Activated CD4-positive, alpha-beta T cell treated with anti-CD3 and anti-CD28 coated beads, Interleukin-2, amount 10 ng/mL, durations not matched to agents 24 days and 14 days (primary cell): ENCODE measurements at regions not wholly inside any gene's neighbourhood (a gene's known extent, or its start where the extent isn't known, plus 50 kb on each side); places are given as distances from the start of the nearest gene placed in this dataset.
"Not testable (repeated sequence)": the region's sequence is repeated elsewhere in the genome, so short reads cannot be mapped to it uniquely, and the experiment has no call there.

Experiments used
- DNase-seq: peaks from one replicate; pipeline ENCODE4 v3.0.0; 2022
- H3K27ac Mint-ChIP-seq: one replicate; pipeline ENCODE4 v1.8.0; 2022; ENCODE audit warnings: mild to moderate bottlenecking, mixed read lengths
- H3K27me3 Mint-ChIP-seq: one replicate; pipeline ENCODE4 v1.8.0; 2022; ENCODE audit warnings: mixed read lengths
- H3K36me3 Mint-ChIP-seq: one replicate; pipeline ENCODE4 v1.8.0; 2022; ENCODE audit warnings: low read depth, mild to moderate bottlenecking, mixed read lengths
- H3K4me1 Mint-ChIP-seq: one replicate; pipeline ENCODE4 v1.8.0; 2021; ENCODE audit warnings: mixed read lengths
- H3K4me3 Mint-ChIP-seq: one replicate; pipeline ENCODE4 v1.8.0; 2022; ENCODE audit warnings: mild to moderate bottlenecking, moderate library complexity, mixed read lengths
- H3K9me3 Mint-ChIP-seq: one replicate; pipeline ENCODE4 v1.8.0; 2021; ENCODE audit warnings: mixed read lengths
- intact Hi-C: fragments of 100-400 bp; cut with micrococcal nuclease; formaldehyde crosslinking; loops from one replicate; pipeline ENCODE4 v1.15.1; 2023

- H3K27me3 Mint-ChIP-seq: peaks cover 7% of the 10 kb centered on the region
- no peak overlapping the region for H3K4me3 Mint-ChIP-seq
- no peaks in the 10 kb centered on the region for H3K36me3 Mint-ChIP-seq
- intact Hi-C loops: no loop called here
- H3K27ac Mint-ChIP-seq: no peak overlapping the region
- H3K4me1 Mint-ChIP-seq: no peaks in the 10 kb centered on the region
- H3K9me3 Mint-ChIP-seq: no peaks in the 10 kb centered on the region
- no peak for DNase-seq
These were observed 75.7 kb upstream of the PGBD5 start for GRCh38 chr1:230501849-230502248.

DNA sequence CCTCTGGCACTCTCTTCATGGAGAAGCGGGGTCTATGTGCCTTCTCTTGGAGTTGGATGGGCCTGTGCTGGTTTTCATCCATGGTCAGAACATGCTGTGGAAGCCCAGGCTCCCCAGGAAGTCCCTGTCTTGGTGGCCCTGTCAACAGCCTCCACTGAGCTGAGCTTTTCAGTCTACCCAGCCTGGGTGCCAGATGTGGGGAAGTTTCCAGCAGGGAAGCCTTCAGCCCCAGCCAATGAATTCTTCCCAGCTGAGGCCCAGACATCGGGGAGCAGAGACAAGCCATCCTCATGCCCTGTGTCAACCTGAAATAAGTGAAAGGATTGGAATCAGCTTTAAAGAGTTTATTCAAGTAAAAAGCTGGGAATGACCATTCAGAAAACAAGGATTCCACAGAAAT, 75.1 kb upstream of the PGBD5 start:
- peaks cover 7% of the 10 kb centered on the region for H3K27me3 Mint-ChIP-seq
- H3K4me3 Mint-ChIP-seq: no peak overlapping the region
- no peak overlapping the region for H3K27ac Mint-ChIP-seq
- no peaks in the 10 kb centered on the region for H3K4me1 Mint-ChIP-seq
- H3K36me3 Mint-ChIP-seq: no peaks in the 10 kb centered on the region
- intact Hi-C loops: no loop called here
- no peak for DNase-seq
- H3K9me3 Mint-ChIP-seq: no peaks in the 10 kb centered on the region

DNA sequence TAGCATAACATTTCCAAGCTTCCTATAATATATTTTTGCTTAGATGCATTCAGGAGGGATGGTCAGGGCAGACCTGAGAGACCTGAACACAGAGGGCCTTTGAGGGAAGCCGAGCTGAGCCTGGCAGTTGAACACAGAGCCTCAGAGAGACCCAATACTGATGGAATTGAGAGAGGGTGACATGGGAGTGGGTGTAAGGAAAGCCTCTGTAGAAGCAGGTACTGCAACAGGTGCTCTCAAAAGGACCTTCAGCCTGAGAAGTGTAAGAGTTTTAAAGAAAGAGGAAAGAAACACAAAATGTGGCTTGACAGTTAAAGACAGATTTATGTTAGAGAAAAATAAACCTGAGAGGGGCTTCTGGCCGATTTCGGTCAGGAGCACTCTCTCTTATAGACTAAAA, 73.9 kb upstream of the PGBD5 start:
- Mint-ChIP-seq H3K36me3 (no peaks in the 10 kb centered on the region), H3K4me1 (no peaks in the 10 kb centered on the region), H3K9me3 (no peaks in the 10 kb centered on the region), H3K4me3 (no peak overlapping the region), H3K27me3 (peaks cover 3% of the 10 kb centered on the region), H3K27ac (no peak overlapping the region)
- no peak for DNase-seq
- intact Hi-C loops: no loop called here

DNA sequence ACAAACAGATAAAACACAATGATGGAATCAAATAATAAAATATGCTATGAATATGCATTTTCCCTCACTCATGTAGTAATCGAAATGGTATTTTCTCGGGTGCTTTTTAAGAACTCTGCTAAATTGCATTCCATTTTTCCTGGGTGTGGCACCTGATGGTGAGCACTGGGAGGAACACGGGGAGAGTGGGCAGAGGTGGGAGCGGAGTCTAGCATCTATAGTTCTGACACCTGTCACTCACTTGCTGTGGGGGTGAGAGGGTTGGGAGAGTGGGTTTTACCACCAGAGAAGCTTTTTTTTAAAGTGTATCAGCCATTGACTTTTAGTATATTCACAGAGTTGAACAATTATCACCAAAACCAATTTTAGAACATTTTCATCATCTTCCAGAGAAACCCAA, 73.4 kb upstream of the PGBD5 start:
- intact Hi-C loops: no loop called here
- Mint-ChIP-seq H3K9me3 (no peaks in the 10 kb centered on the region), H3K36me3 (no peaks in the 10 kb centered on the region), H3K4me1 (no peaks in the 10 kb centered on the region), H3K27ac (no peak overlapping the region), H3K4me3 (no peak overlapping the region), H3K27me3 (peaks cover 6% of the 10 kb centered on the region)
- no peak for DNase-seq

DNA sequence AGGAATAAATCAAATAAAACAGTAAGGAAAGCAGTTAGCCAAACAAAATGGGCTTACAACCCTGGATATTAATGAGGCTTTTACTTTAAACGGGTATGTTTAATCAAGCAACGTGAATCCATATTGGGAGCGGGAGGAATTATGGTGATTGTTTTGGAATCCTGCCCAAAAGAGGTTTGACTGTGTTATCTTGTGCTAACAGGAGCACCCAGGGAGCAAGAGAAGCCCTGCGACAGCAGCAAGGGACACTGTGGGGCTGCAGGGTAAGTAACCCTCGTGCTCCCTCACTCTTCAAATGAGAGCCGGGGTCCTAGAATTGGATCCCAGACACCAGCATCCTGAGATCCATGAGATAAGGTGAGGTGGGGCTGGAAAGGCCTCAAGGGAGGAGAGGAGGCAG, 72.6 kb upstream of the PGBD5 start:
- DNase-seq: no peak
- Mint-ChIP-seq H3K27me3 (peaks cover 7% of the 10 kb centered on the region), H3K9me3 (no peaks in the 10 kb centered on the region), H3K4me1 (no peaks in the 10 kb centered on the region), H3K4me3 (no peak overlapping the region), H3K36me3 (no peaks in the 10 kb centered on the region), H3K27ac (no peak overlapping the region)
- intact Hi-C loops: no loop called here

- no peaks in the 10 kb centered on the region for H3K4me1 Mint-ChIP-seq
- no peaks in the 10 kb centered on the region for H3K9me3 Mint-ChIP-seq
- peaks cover 14% of the 10 kb centered on the region for H3K27me3 Mint-ChIP-seq
- no peaks in the 10 kb centered on the region for H3K36me3 Mint-ChIP-seq
- no peak for DNase-seq
- no peak overlapping the region for H3K4me3 Mint-ChIP-seq
- no peak overlapping the region for H3K27ac Mint-ChIP-seq
- intact Hi-C loops: no loop called here
These were observed 70.3 kb upstream of the PGBD5 start for GRCh38 chr1:230496451-230496850.

- intact Hi-C loops: no loop called here
- no peaks in the 10 kb centered on the region for H3K36me3 Mint-ChIP-seq
- no peak overlapping the region for H3K27ac Mint-ChIP-seq
- peaks cover 14% of the 10 kb centered on the region for H3K27me3 Mint-ChIP-seq
- DNase-seq: no peak
- H3K4me1 Mint-ChIP-seq: no peaks in the 10 kb centered on the region
- no peaks in the 10 kb centered on the region for H3K9me3 Mint-ChIP-seq
- no peak overlapping the region for H3K4me3 Mint-ChIP-seq
These were observed 69.8 kb upstream of the PGBD5 start for GRCh38 chr1:230495891-230496385.

- no peak for DNase-seq
- Mint-ChIP-seq H3K4me1 (no peaks in the 10 kb centered on the region), H3K36me3 (no peaks in the 10 kb centered on the region), H3K27me3 (peaks cover 14% of the 10 kb centered on the region), H3K9me3 (no peaks in the 10 kb centered on the region), H3K27ac (no peak overlapping the region), H3K4me3 (no peak overlapping the region)
- intact Hi-C loops: no loop called here
These were observed 68.9 kb upstream of the PGBD5 start for GRCh38 chr1:230495076-230495475.

DNA sequence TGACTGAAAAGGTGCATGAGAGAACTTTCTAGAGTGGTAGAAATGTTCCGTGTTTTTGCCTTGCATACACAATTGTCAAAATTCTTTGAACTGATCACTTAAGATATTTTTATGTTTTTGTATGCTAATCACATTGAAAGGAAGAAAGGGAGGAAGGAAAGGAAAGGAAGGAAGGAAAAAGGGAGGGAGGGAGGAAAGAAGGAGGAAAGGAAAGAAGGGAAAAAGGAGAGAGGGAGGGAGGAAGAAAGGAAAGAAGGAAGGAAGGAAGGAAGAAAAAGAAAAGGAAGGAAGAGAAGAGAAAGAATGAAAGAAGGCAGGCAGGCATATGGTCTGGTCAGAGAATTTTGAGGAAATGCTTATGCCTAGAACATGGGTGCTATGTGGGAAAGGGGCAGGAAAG, 68.4 kb upstream of the PGBD5 start:
- H3K4me1 Mint-ChIP-seq: no peaks in the 10 kb centered on the region
- DNase-seq: no peak
- no peaks in the 10 kb centered on the region for H3K9me3 Mint-ChIP-seq
- no peaks in the 10 kb centered on the region for H3K36me3 Mint-ChIP-seq
- no peak overlapping the region for H3K4me3 Mint-ChIP-seq
- no peak overlapping the region for H3K27ac Mint-ChIP-seq
- H3K27me3 Mint-ChIP-seq: peaks cover 14% of the 10 kb centered on the region
- intact Hi-C loops: no loop called here

GRCh38 chr1:230494026-230494425, 67.9 kb upstream of the PGBD5 start:
- Mint-ChIP-seq H3K9me3 (no peaks in the 10 kb centered on the region), H3K4me3 (no peak overlapping the region), H3K27ac (no peak overlapping the region), H3K36me3 (no peaks in the 10 kb centered on the region), H3K4me1 (no peaks in the 10 kb centered on the region), H3K27me3 (peaks cover 17% of the 10 kb centered on the region)
- intact Hi-C loops: no loop called here
- no peak for DNase-seq

DNA sequence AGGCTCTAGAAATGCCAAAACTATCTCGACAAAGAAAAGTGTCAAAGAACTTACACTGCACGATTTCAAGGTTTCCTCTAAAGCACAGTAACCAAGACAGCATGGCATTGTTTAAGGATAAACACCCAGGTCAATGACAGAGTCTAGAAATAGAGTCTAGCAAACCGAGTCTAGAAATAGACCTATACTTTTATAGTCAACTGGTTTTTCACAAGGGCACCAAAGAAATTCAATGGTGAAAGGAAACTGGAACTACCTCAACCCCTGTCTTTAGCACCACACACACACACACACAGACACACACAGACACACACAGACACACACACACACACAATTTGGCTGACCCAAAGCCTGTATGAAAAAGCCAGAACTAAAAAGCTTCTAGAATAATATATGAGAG, 67.1 kb upstream of the PGBD5 start:
- no peak for DNase-seq
- H3K4me1 Mint-ChIP-seq: no peaks in the 10 kb centered on the region
- no peaks in the 10 kb centered on the region for H3K9me3 Mint-ChIP-seq
- H3K4me3 Mint-ChIP-seq: no peak overlapping the region
- intact Hi-C loops: no loop called here
- H3K36me3 Mint-ChIP-seq: no peaks in the 10 kb centered on the region
- no peak overlapping the region for H3K27ac Mint-ChIP-seq
- H3K27me3 Mint-ChIP-seq: peaks cover 17% of the 10 kb centered on the region

DNA sequence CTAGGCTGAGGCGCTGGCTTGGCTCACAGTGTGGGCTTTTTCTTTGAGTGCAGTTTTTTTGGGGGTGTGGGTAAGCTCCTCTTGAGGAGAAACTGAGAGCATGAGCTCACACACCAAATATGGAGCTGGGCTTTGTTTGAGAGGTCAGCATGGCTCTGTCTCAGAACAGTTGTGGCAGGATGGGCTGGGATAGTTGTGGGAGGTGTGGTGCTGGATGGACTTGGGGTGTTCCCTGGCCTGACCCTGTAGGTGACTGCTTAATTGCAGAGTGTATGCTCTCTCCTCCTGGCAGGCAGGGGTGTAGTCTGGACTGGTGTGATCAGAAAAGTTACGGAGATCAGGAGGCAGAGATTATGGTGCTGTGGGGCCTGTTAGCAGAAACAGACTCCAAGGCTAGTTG, 64.3 kb upstream of the PGBD5 start:
- intact Hi-C loops: no loop called here
- H3K27ac Mint-ChIP-seq: no peak overlapping the region
- H3K36me3 Mint-ChIP-seq: no peaks in the 10 kb centered on the region
- H3K4me3 Mint-ChIP-seq: no peak overlapping the region
- DNase-seq: no peak
- H3K9me3 Mint-ChIP-seq: no peaks in the 10 kb centered on the region
- no peaks in the 10 kb centered on the region for H3K4me1 Mint-ChIP-seq
- H3K27me3 Mint-ChIP-seq: peaks cover 19% of the 10 kb centered on the region

GRCh38 chr1:230487773-230488428, 61.8 kb upstream of the PGBD5 start:
- H3K27ac Mint-ChIP-seq: no peak overlapping the region
- intact Hi-C loops: no loop called here
- no peaks in the 10 kb centered on the region for H3K4me1 Mint-ChIP-seq
- H3K4me3 Mint-ChIP-seq: no peak overlapping the region
- H3K27me3 Mint-ChIP-seq: peaks cover 13% of the 10 kb centered on the region
- no peaks in the 10 kb centered on the region for H3K9me3 Mint-ChIP-seq
- no peaks in the 10 kb centered on the region for H3K36me3 Mint-ChIP-seq
- DNase-seq: no peak

DNA sequence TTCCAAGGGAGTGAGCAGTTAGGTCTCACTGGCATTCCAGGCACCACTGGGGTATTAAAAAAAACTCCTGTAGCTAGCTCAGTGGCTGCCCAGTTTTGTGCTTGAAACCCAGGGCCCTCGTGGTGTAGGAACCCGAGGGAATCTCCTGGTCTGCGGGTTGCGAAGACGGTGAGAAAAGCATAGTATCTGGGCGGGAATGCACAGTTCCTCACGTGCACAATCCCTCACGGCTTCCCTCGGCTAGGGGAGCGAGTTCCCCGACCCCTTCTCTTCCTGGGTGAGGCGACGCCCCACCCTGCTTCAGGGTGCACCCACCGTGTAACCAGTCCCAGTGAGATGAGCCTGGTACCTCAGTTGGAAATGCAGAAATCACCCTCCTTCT, 50.5 kb upstream of the PGBD5 start:
- intact Hi-C loops: no loop called here
- Mint-ChIP-seq H3K4me3 (no peak overlapping the region), H3K27me3 (peaks cover 29% of the 10 kb centered on the region), H3K36me3 (no peaks in the 10 kb centered on the region), H3K4me1 (no peaks in the 10 kb centered on the region), H3K9me3 (no peaks in the 10 kb centered on the region), H3K27ac (no peak overlapping the region)
- no peak for DNase-seq

DNA sequence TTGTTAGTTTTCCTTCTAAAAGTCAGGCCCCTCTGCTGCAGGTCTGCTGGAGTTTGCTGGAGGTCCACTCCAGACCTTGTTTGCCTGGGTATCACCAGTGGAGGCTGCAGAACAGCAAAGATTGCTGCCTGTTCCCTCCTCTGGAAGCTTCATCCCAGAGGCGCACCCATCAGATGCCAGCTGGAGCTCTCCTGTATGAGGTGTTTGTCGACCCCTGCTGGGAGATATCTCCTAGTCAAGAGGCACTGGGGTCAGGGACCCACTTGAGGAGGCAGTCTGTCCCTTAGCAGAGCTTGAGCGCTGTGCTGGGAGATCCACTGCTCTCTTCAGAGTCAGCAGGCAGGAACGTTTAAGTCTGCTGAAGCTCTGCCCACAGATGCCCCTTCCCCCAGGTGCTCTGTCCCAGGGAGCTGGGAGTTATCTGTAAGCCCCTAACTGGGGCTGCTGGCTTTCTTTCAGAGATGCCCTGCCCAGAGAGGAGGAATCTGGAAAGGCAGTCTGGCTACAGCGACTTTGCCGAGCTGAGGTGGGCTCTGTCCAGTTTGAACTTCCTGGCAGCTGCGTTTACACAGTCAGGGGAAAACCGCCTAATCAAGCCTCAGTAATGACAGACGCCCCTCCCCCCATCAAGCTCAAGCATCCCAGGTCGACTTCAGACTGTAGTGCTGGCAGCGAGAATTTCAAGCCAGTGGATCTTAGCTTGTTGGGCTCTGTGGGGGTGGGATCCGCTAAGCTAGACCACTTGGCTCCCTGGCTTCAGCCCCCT, 49.9 kb upstream of the PGBD5 start:
- peaks cover 29% of the 10 kb centered on the region for H3K27me3 Mint-ChIP-seq
- not testable (repeated sequence) for H3K4me3 Mint-ChIP-seq, H3K4me1 Mint-ChIP-seq

More for the DNA sequence above, 49.9 kb upstream of the PGBD5 start:
- intact Hi-C loops, DNase-seq, H3K9me3 Mint-ChIP-seq, H3K27ac Mint-ChIP-seq, H3K36me3 Mint-ChIP-seq: not testable (repeated sequence)
